ENCODE measurements at regions not wholly inside any gene's neighbourhood (a gene's known extent, or its start where the extent isn't known, plus 50 kb on each side); places are given as distances from the start of the nearest gene placed in this dataset.

GRCh38 chr10:36759141-36759805, 366.1 kb upstream of the ANKRD30A start:
- no peak for TF ChIP-seq YY1 (IDR thresholded peaks at IDR 0.05; ENCODE audit: insufficient read depth, insufficient read length)
- no peak for TF ChIP-seq SUZ12 (IDR thresholded peaks at IDR 0.05; ENCODE audit: extremely low read depth, insufficient read depth, insufficient read length)

Data from NT2/D1 (cell line).